DND-41 (cell line): ENCODE measurements at regions not wholly inside any gene's neighbourhood (a gene's known extent, or its start where the extent isn't known, plus 50 kb on each side); places are given as distances from the start of the nearest gene placed in this dataset.

ENCODE experiments used
- CTCF ChIP-seq: IDR thresholded peaks from 2 replicates; pipeline ENCODE4 v1.5.1; 2012; ENCODE audit warnings: borderline replicate concordance, low read length, moderate library complexity, mild to moderate bottlenecking; ENCODE audit not compliant: poor library complexity, severe bottlenecking; ENCODE audit errors: extremely low read depth
- EZH2 ChIP-seq: IDR thresholded peaks from 3 replicates; pipeline ENCODE4 v1.6.1; 2012; ENCODE audit warnings: borderline replicate concordance, low read depth, mild to moderate bottlenecking, moderate library complexity, low read length, inconsistent platforms; ENCODE audit not compliant: severe bottlenecking

DNA sequence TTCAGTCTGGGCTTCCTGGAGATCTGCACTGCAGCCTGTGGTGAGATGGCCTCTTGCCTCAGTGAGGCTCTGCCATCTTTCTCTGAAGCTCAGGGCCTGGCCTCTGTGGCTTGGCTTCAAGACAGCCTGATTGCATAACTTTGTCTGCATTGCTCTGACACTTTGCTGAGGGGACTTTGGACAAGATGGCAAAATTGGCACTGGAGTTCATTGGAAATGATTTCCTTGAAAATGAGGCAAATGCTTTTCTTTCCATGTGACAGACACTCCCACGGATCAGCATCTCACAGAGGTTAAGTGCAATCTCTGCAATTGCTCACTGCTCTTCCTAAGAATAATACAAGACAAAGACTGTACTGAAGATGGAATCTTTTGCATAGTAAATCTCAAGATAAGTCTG is 166.8 kb downstream of the KCNS3 start:
- TF ChIP-seq CTCF (no peak), EZH2 (no peak)
